ENCODE measurements at regions not wholly inside any gene's neighbourhood (a gene's known extent, or its start where the extent isn't known, plus 50 kb on each side); places are given as distances from the start of the nearest gene placed in this dataset.
"Not testable (repeated sequence)": the region's sequence is repeated elsewhere in the genome, so short reads cannot be mapped to it uniquely, and the experiment has no call there.

- DNase-seq: no peak
Measured at GRCh38 chr7:131061158-131061557, 266.5 kb upstream of the MKLN1 start.

GRCh38 chr7:131061818-131062217, 265.9 kb upstream of the MKLN1 start:
- DNase-seq: no peak

GRCh38 chr7:131066635-131067034, 261.0 kb upstream of the MKLN1 start:
- DNase-seq: no peak

GRCh38 chr7:131067220-131067619, 260.5 kb upstream of the MKLN1 start:
- DNase-seq: no peak

- DNase-seq: no peak
Measured at GRCh38 chr7:131068604-131069021, 259.1 kb upstream of the MKLN1 start.

- no peak for DNase-seq
Measured at GRCh38 chr7:131071786-131072504, 255.7 kb upstream of the MKLN1 start.

- DNase-seq: no peak
Measured at GRCh38 chr7:131072505-131073091, 255.1 kb upstream of the MKLN1 start.

GRCh38 chr7:131074043-131074442, 253.6 kb upstream of the MKLN1 start:
- no peak for DNase-seq

GRCh38 chr7:131074585-131074984, 253.1 kb upstream of the MKLN1 start:
- no peak for DNase-seq

- DNase-seq: no peak
Measured at GRCh38 chr7:131075406-131075805, 252.3 kb upstream of the MKLN1 start.

GRCh38 chr7:131076032-131076431, 251.6 kb upstream of the MKLN1 start:
- no peak for DNase-seq

- no peak for DNase-seq
Measured at GRCh38 chr7:131076711-131077181, 250.9 kb upstream of the MKLN1 start.

- no peak for DNase-seq
Measured at GRCh38 chr7:131077735-131078134, 249.9 kb upstream of the MKLN1 start.

GRCh38 chr7:131080754-131081153, 246.9 kb upstream of the MKLN1 start:
- no peak for DNase-seq

GRCh38 chr7:131081308-131081707, 246.4 kb upstream of the MKLN1 start:
- no peak for DNase-seq

GRCh38 chr7:131083781-131084180, 243.9 kb upstream of the MKLN1 start:
- no peak for DNase-seq

GRCh38 chr7:131084336-131084735, 243.3 kb upstream of the MKLN1 start:
- not testable (repeated sequence) for DNase-seq

- no peak for DNase-seq
Measured at GRCh38 chr7:131087756-131088658, 239.7 kb upstream of the MKLN1 start.

GRCh38 chr7:131090188-131090587, 237.5 kb upstream of the MKLN1 start:
- DNase-seq: no peak

GRCh38 chr7:131090886-131091692, 236.6 kb upstream of the MKLN1 start:
- no peak for DNase-seq

- DNase-seq: no peak
Measured at GRCh38 chr7:131094685-131095084, 233.0 kb upstream of the MKLN1 start.

GRCh38 chr7:131095346-131095745, 232.3 kb upstream of the MKLN1 start:
- DNase-seq: no peak

All from activated CD4-positive, alpha-beta T cell treated with anti-CD3 and anti-CD28 coated beads for 1 hour (primary cell).